NCI-H524 (cell line): ENCODE measurements at regions not wholly inside any gene's neighbourhood (a gene's known extent, or its start where the extent isn't known, plus 50 kb on each side); places are given as distances from the start of the nearest gene placed in this dataset.
"Not testable (repeated sequence)": the region's sequence is repeated elsewhere in the genome, so short reads cannot be mapped to it uniquely, and the experiment has no call there.

Source experiments
- DNase-seq, 2 experiments: peaks; one replicate each; lab custom pipeline; 2025; lab: John Stamatoyannopoulos, UW

DNA sequence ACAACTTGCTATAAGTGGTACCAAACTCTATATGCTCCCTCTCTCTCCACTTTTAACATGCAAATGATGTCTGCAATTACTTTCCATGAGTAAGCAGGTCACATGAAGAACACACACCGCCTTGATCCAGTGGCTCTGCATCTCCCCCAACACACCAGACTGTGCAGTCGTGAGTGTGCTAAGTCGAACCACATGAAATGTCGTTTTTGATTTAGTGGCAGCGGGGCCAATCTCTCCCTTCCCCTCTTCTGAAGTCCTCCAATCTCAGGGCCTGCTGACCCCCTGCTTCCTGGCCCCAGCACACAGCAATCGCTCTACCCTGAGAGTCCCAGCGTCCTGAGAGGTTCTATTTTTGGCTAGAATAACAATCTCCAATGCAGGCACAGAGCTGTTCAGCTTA is 312.5 kb downstream of the SHQ1 start:
- DNase-seq, result no peak

DNA sequence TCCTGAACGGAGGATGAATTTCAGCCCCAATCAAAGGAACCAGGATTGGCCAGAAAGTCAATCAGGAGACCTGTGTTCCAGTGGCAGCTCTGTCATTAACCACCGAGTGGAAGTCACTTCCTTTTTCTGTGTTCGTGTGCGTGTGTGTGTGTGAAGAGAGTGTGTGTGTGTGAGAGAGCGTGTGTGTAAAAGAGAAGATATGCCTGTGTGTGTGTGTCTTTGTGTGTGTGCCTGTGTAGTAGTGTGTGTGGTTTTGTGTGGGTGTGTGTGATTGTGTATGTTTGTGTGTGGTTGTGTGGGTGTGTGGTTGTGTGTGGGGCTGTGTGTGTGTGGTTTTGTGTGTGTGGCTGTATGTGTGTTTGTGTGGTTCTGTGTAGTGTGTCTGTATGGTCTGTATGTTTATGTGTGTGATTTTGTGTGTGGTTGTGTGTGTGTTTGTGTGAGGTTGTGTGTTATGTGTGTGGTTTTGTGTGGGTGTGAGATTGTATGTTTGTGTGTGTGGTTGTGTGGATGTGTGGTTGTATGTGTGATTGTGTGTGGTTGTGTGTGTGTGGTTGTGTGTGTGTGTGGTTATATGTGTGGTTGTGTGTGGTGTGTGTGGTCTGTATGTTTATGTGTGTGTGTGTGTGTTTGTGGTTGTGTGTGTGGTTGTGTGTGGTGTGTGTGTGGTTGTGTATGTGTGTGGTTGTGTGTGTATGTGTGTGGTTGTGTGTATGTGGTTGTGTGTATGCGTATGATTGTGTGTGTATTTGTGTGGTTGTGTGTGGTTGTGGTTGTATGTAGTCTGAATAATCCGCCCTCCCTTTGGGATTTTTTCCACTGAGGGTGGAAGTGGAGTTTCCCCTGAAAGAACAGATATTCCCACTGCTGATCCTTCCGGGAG is 314.4 kb downstream of the SHQ1 start:
- DNase-seq, result no peak

DNA sequence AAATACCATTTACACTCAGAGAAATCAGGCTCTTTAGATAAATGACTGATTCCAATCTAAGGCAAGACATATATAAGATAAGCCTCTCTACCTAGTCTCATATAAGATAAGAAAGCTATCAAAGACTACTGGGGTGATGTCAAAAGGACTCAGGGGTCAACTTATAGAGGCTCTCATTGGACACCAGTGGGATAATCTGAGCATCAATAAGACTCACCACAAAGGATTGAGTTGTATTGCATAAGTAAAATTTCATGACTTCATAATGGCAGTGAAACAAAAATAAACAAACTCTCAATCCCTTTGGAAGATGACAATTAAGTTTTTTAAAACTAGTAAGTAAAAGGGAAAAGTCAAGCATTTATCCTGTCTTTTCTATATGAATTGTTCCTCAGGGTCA is 317.8 kb downstream of the SHQ1 start:
- DNase-seq, result no peak

DNA sequence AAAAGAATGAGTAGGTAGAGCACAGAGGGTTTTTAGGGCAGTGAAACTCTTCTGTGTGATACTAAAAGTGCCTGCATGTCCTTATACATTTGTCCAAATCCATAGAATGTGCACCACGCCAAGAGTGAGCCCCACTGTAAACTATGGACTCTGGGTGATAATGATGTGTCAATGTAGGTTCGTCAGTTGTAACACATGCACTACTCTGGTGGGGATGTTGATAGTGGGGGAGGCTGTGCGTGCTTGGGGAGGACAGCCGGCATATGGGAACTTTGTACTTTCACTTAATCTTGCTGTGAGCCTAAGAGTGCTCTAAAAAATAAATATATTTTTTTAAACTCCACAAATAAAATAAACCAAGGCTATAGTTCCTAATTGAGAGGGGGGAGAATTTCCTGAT is 319.2 kb downstream of the SHQ1 start:
- no peak for DNase-seq

- DNase-seq, result no peak
Measured at GRCh38 chr3:72523429-72524151, 324.7 kb downstream of the SHQ1 start.

DNA sequence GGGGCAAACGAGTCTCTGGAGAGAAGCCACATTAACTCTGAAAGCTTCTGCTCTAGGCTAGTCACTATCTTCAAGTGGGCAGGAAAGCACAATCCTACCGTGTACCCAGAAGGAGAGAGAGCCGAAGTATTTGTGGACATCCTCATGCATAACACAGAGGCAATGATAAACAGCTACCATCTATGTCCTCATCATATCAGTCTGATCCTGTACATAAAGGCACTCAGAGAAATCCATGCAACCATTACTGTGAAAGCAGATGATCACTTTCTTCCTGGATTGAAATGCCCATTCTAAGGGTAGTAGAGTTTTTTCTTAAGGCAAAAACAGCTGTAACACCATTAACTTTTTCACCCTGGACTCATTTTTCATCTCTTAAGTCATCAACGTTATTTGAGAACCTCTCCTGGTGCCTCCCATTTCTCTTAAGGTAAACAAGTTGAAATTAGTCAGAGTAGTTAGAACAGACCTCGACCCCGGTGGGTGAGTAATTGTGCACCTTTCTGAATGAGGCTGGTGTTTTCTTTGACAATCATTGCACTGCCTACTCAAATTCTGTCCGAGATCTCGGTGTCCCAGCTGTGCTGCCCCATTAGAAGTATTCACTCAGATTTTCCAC is 327.4 kb downstream of the SHQ1 start:
- DNase-seq, result no peak

- no peak for DNase-seq
Measured at GRCh38 chr3:72519946-72520604, 328.2 kb downstream of the SHQ1 start.

- no peak for DNase-seq
Measured at GRCh38 chr3:72517921-72518424, 330.3 kb downstream of the SHQ1 start.

GRCh38 chr3:72517336-72517735 is 330.9 kb downstream of the SHQ1 start:
- DNase-seq, result no peak

DNA sequence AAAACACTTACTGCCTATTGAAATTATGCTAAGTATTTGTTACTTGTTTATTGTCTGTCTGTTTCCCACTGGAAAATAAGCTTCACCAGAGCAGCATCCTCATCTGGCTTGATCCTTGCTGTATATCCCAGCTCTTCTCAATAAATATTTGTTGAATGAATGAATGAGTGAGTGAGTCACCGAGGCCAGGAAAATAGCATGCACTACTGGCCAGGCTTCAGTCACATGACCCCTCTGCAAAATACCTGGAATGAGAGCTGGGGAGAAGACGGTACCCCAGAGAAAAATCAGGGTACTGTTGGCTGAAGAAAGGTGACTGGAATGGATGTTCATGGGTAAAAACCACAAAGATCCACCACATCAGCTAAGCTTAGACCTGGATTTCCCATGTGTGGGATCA is 331.9 kb downstream of the SHQ1 start:
- no peak for DNase-seq

GRCh38 chr3:72515941-72516340 is 332.3 kb downstream of the SHQ1 start:
- DNase-seq, result no peak

DNA sequence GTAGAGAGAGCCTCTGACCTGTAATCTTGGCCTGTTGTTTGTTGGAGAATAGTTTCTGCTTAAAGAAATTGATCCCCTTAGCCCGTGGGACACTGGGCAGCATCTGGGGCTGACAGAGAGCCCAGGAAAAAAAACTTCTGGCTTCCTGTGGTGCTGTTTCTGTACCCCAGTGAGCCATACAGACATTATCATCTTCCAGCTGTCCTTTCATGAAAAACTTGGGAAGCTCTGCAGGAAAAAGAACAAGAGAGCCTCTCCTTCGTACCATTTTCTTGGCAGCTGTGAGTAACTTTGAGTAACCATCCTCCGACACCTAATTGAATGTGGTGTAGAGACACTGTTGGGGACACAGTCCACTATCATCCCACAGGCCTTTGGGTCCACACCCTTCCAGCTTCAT is 333.0 kb downstream of the SHQ1 start:
- DNase-seq, result no peak

DNA sequence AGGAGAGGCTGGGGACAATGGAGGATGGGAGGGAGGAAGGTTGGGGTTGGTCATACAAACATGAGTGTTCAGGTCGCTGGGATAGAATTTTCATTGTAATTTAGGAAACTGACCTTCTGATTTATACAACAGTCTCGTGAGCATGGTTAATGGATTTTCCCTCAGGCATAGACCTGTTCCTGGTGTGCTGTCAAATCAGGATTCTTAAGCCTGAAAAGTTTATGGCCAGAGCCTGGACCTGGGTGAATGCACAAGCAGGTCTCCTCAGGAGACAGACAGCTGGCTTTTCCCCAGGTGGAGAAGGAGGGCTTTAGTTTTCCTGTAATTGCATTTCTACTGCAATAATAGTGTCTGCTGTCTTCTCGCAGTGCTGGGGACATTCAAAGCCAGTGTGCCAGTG is 338.0 kb downstream of the SHQ1 start:
- DNase-seq, result no peak

DNA sequence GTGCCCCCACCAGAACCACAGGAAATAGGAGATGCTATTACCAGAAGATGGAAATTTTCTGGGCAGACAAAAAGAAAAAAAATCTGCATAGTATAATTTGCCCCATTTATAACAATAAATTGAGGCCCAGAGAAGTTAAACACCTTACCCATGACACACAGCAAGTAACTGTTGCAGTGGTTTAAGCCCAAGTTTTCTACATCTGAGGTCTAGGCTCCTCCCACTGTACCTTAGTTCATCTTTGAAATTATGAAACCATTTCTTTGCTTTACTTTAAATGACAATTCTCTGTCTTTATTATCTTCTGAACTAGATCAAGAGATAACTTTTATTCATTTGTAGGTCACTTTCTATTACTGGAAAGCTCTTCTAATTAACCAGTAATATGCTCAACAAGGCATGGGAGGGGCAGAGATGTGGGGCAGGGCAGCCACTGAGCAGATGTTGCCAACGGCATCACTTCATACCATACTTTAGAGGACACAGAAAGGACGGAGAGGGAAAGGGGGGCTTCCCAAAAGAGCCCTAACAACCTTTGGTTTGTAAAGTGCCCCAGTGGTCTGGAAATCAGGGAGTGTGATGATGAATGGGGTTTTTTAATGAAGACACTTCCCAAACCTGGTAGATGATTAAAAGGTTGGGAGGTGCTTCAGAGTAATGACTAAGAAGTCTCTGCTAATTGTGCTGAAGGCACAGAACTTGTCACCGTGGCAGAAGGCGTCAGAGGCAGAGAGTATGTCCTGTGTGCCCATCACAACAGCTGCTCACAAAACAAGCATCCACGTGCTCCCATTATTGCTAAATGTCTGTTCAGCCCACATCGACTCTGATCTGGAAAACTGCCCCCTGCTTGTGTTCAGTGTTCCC is 342.5 kb downstream of the SHQ1 start:
- peak in 1 of 2 experiments; percentile 18 for DNase-seq

DNA sequence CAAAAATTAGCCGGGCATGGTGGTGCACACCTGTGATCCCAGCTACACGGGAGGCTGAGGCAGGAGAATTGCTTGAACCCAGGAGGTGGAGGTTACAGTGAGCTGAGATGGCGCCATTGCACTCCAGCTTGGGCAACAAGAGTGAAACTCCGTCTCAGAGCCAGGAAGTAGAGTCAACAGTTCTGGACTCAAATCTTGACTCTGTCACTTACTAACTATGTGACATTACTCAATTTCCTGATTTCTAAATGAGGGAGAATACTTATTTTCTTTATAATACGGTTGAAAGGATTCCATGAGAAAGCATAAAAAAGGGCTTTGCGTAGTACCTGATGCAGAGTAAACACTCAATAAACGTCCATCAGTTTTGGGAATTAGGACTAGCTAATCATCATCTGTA is 350.7 kb downstream of the SHQ1 start:
- not testable (repeated sequence) for DNase-seq

- DNase-seq, result peak; percentile 18 to 50
Measured at GRCh38 chr3:72496051-72496670, 352.1 kb downstream of the SHQ1 start.

GRCh38 chr3:72494626-72495025 is 353.6 kb downstream of the SHQ1 start:
- no peak for DNase-seq

DNA sequence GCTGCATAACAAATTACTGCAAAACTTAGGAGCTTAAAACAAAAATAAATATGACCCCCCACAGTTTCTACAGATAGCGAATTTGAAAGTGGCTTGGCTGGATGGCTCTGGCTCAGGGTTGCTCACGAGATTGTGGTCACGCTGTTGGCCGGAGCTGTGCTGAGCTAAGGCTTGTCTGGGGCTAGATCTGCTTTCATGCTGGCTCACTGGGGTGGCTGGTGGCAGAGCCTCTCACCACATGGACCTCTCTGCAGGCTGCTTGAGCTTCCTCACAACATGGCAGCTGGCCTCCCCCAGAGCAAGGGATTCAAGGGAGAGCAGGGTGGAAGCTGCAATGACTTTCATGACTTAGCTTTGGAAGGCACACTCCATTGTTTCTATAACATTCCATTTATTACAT is 354.1 kb downstream of the SHQ1 start:
- DNase-seq, result no peak

DNA sequence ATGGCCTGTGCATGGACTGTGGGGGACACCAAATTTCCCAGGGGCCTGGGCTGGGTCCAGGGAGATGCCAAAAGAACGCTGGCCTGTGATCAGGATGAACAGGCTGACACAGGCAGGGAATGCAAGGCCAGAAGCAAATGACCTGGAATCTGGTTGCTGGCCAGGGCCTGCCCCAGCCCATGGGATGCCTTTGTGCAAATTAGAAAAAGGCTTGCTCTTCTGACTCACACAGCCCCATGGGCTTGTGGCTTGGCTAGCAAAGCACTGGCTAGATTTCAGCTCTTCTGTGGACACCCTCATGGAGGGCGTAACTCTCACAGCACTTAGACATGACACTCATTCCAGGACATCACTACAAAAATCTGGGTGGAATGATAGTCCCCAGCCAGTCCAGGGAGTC is 356.0 kb downstream of the SHQ1 start:
- DNase-seq, result no peak

DNA sequence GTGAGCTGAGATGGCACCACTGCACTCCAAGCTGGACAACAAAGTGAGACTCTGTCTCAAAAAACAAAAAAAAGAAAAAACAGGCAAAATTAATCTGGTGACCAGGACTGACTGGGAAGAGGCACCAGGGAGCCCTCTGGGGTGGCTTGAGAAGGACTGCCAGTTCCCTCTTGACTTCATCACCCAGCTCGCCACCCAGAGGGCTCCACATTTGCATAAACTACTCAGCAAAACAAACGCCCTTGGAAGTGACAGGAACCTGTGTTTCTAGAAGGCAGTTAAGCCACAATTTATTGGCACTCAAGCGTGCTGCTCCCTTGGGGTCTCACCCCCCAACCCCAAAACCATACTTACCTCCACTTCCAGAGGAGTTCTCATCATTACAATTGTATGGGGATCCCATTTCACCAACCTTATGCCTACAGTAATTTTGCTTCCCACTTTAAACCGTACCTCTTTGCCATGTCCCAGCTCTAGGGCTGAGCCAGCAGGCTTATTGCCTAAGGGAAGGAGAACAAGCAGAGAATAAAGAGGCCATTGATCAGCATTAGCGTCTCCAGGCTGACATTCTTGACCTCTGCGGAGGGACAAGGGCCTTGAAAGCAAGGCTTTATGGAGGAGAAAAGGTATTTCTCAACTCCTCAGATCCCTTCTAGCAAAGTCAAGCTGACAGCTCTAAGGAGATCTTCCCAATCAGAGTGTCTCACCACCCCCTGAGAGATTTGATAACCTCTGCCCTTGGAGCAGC is 357.4 kb downstream of the SHQ1 start:
- DNase-seq, result peak; percentile 19 to 74
